ENCODE measurements at regions not wholly inside any gene's neighbourhood (a gene's known extent, or its start where the extent isn't known, plus 50 kb on each side); places are given as distances from the start of the nearest gene placed in this dataset.
"Not testable (repeated sequence)": the region's sequence is repeated elsewhere in the genome, so short reads cannot be mapped to it uniquely, and the experiment has no call there.

DNA sequence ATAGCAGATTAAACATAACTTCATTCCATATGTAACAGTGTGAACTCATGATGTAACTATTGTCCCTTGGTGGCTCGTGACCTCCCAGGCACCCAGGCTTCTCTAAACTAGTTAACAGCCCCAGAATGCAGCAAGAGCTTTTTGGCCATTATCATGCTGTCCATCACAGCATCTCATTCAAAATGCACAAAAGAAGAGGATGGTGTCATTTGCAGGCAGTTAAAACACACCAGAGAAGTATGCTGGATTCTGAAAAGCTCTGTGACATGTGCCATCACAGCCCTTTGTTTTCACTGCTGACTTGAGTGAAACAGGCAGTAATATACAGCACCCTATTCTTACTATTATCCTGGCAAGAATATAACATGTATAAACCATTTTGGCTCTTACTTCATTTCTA is 117.6 kb upstream of the CHMP2B start:
- intact Hi-C loops (cut with DNase I): no loop called here

DNA sequence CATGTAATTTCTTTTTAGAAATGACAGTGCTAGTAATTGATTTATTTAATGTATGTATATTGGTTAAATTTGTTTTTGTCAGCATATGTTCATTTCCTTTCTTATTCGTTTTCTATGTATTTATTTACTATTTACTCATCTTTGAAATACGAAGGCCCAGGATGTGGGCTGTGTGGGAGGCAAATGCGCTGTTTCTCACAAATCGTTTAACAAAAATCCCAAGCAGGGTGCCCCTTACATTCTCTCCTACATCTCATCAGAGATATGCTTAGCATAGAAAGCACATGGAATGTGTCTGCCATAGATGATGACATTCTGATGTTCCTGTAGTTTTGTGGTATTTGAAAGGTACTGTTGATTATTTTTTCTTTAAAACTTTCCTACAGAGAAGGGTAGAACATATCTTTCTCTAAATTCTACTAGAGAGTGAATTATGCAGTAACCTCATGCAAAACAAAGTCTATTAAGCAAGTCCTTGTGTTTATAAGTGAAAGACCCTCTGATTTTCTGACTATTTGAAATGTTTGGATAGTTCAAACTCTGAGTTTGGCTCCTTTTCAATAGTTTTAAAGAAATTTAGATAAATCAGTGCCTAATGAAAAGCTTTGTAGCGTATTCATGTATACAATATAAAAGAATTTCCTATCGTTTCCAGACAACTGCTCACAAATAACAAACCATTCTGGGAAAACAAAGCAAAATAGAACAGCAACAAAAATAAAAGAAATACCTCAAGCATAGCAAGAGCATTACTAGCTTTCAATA is 111.1 kb upstream of the VGLL3 start:
- no peaks in the 10 kb centered on the region for H3K27me3 ChIP-seq
- TF ChIP-seq EP300 (IDR thresholded peaks at IDR 0.05) (no peak), POLR2A (IDR thresholded peaks at IDR 0.05) (no peak)
- TF ChIP-seq, protein P1, sequence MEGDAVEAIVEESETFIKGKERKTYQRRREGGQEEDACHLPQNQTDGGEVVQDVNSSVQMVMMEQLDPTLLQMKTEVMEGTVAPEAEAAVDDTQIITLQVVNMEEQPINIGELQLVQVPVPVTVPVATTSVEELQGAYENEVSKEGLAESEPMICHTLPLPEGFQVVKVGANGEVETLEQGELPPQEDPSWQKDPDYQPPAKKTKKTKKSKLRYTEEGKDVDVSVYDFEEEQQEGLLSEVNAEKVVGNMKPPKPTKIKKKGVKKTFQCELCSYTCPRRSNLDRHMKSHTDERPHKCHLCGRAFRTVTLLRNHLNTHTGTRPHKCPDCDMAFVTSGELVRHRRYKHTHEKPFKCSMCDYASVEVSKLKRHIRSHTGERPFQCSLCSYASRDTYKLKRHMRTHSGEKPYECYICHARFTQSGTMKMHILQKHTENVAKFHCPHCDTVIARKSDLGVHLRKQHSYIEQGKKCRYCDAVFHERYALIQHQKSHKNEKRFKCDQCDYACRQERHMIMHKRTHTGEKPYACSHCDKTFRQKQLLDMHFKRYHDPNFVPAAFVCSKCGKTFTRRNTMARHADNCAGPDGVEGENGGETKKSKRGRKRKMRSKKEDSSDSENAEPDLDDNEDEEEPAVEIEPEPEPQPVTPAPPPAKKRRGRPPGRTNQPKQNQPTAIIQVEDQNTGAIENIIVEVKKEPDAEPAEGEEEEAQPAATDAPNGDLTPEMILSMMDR (IDR thresholded peaks at IDR 0.05): no peak
- WGBS, 3 donors: 28 to 47% (median 32%) methylated on average over 6 of the region's 6 CpGs
- intact Hi-C loops (cut with DNase I): no loop called here
- no peak overlapping the region for H3K4me3 ChIP-seq
- no peak for DNase-seq
- no peak overlapping the region for H3K27ac ChIP-seq
- H3K36me3 ChIP-seq: no peaks in the 10 kb centered on the region
- H3K9me3 ChIP-seq: no peaks in the 10 kb centered on the region
- H3K4me1 ChIP-seq (ENCODE audit: insufficient read depth): no peaks in the 10 kb centered on the region

More for the DNA sequence above, 117.6 kb upstream of the CHMP2B start:
- Histone ChIP-seq H3K27ac (no peak overlapping the region), H3K27me3 (no peaks in the 10 kb centered on the region), H3K36me3 (no peaks in the 10 kb centered on the region), H3K4me1 (ENCODE audit: insufficient read depth) (no peaks in the 10 kb centered on the region), H3K4me3 (no peak overlapping the region), H3K9me3 (no peaks in the 10 kb centered on the region)
- 82 to 91% (median 90%) methylated on average over 1 of the region's 1 CpG for WGBS, 3 donors
- TF ChIP-seq POLR2A (IDR thresholded peaks at IDR 0.05): no peak
- TF ChIP-seq EP300 (IDR thresholded peaks at IDR 0.05): no peak
- TF ChIP-seq, protein P1 (IDR thresholded peaks at IDR 0.05): no peak
- no peak for DNase-seq

DNA sequence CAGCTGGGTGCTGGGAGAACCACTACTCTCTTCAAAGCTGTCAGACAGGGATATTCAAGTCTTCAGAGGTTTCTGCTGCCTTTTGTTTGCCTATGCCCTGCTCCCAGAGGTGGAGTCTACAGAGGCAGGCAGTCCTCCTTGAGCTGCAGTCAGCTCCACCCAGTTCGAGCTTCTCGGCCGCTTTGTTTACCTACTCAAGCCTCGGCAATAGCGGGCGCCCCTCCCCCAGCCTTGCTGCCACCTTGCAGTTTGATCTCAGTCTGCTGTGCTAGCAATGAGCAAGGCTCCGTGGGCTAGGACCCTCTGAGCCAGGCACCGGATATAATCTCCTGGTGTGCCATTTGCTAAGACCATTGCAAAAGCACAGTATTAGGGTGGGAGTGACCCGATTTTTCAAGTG is 106.8 kb upstream of the VGLL3 start:
- DNase-seq; intact Hi-C loops (cut with DNase I); H3K9me3 ChIP-seq; H3K27me3 ChIP-seq; H3K27ac ChIP-seq; H3K4me3 ChIP-seq; H3K4me1 ChIP-seq (ENCODE audit: insufficient read depth); H3K36me3 ChIP-seq: not testable (repeated sequence)
- WGBS, 3 donors: 95 to 97% (median 97%) methylated on average over 9 of the region's 9 CpGs

DNA sequence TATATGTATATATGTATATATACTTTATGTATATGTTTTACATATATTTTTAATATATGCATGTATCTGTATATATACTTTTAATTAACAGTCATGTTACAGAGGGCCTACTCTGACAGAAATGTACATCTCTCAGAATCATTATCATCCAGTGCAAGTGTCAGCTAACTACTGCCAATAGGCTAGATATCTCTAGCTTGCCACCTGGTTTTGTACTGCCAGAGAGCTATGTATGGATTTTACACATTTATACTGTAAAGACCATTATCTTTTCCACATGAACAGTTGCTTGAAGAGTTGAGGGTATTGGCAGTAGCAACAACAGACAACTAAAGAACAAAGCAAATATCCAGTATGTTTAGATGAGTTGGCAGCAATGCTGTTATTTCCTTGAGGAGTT is 99.7 kb upstream of the VGLL3 start:
- no peaks in the 10 kb centered on the region for H3K27me3 ChIP-seq
- no peaks in the 10 kb centered on the region for H3K9me3 ChIP-seq
- TF ChIP-seq EP300 (IDR thresholded peaks at IDR 0.05): no peak
- TF ChIP-seq POLR2A (IDR thresholded peaks at IDR 0.05): no peak
- TF ChIP-seq, protein P1 (IDR thresholded peaks at IDR 0.05): no peak
- DNase-seq: no peak
- no peaks in the 10 kb centered on the region for H3K36me3 ChIP-seq
- H3K4me1 ChIP-seq (ENCODE audit: insufficient read depth): no peaks in the 10 kb centered on the region
- H3K4me3 ChIP-seq: no peak overlapping the region
- H3K27ac ChIP-seq: no peak overlapping the region
- intact Hi-C loops (cut with DNase I): no loop called here
